PC-3 (cell line): ENCODE measurements at regions not wholly inside any gene's neighbourhood (a gene's known extent, or its start where the extent isn't known, plus 50 kb on each side); places are given as distances from the start of the nearest gene placed in this dataset.

Experiments used
- ATAC-seq: fragments of 200-7000 bp; cut with Tn5 transposase; 2 replicates; pipeline ENCODE4 v1.9.1; 2020; ENCODE audit warnings: mild to moderate bottlenecking, moderate library complexity
- BruUV-seq: library from RNA; stranded (reverse); fragments of 400-500 nt; replicated peaks from 2 replicates; lab custom pipeline; 2021; lab: Mats Ljungman, UMichigan
- CTCF ChIA-PET: fragments of 300-600 bp; sonication (Branson Sonifier 250); formaldehyde crosslinking; loops from one replicate; lab custom pipeline; 2022; ENCODE audit warnings: antibody characterized with exemption; lab: Charles Lee
- POLR2A ChIA-PET: fragments of 300-600 bp; sonication (Branson Sonifier 250); formaldehyde crosslinking; loops from one replicate; lab custom pipeline; 2022; ENCODE audit warnings: antibody characterized with exemption; ENCODE audit not compliant: unreplicated experiment; lab: Charles Lee
- DNase-seq: peaks from one replicate; pipeline ENCODE4 v3.0.0-alpha.2; 2015
- H2AFZ ChIP-seq: fragments of 300-600 bp; sonication (generic); 2 replicates; pipeline ENCODE4 v1.6.0; 2016; ENCODE audit warnings: antibody characterized with exemption, low read length
- H3F3A ChIP-seq: fragments of 300-600 bp; sonication (generic); one replicate; pipeline ENCODE4 v1.6.0; 2017; ENCODE audit warnings: antibody characterized with exemption, low read length, control low read depth, mild to moderate bottlenecking; ENCODE audit not compliant: unreplicated experiment
- H3K27ac ChIP-seq: fragments of 300-600 bp; sonication (generic); 2 replicates; pipeline ENCODE4 v1.5.1; 2016; ENCODE audit warnings: mild to moderate bottlenecking, low read length
- H3K27me3 ChIP-seq: fragments of 300-600 bp; sonication (generic); 2 replicates; pipeline ENCODE4 v1.6.1; 2016; ENCODE audit warnings: low read length, mixed read lengths
- H3K36me3 ChIP-seq: fragments of 300-600 bp; sonication (generic); 2 replicates; pipeline ENCODE4 v1.6.1; 2016; ENCODE audit warnings: low read depth, mixed run types, low read length, mixed read lengths
- H3K4me1 ChIP-seq: fragments of 300-600 bp; sonication (generic); 2 replicates; pipeline ENCODE4 v1.5.1; 2016; ENCODE audit warnings: low read length; ENCODE audit not compliant: insufficient read depth
- H3K4me2 ChIP-seq: fragments of 300-600 bp; sonication (generic); 2 replicates; pipeline ENCODE4 v1.6.0; 2016; ENCODE audit warnings: low read length
- H3K4me3 ChIP-seq: fragments of 300-600 bp; sonication (generic); 2 replicates; pipeline ENCODE4 v1.5.1; 2016; ENCODE audit warnings: mild to moderate bottlenecking, low read length, mixed read lengths
- H3K79me2 ChIP-seq: fragments of 300-600 bp; sonication (generic); 2 replicates; pipeline ENCODE4 v1.6.1; 2017; ENCODE audit warnings: low read length, mixed read lengths
- H3K9ac ChIP-seq: fragments of 300-600 bp; sonication (generic); 2 replicates; pipeline ENCODE4 v1.6.0; 2016; ENCODE audit warnings: mild to moderate bottlenecking, low read length
- H3K9me2 ChIP-seq: fragments of 300-600 bp; sonication (generic); replicated peaks from 2 replicates; pipeline ENCODE4 v1.6.1; 2016; ENCODE audit warnings: mixed run types, low read length, mixed read lengths
- H3K9me3 ChIP-seq: fragments of 300-600 bp; sonication (generic); 2 replicates; pipeline ENCODE4 v1.6.1; 2016; ENCODE audit warnings: low read length, mixed read lengths
- H4K20me1 ChIP-seq: fragments of 300-600 bp; sonication (generic); 2 replicates; pipeline ENCODE4 v1.6.1; 2016; ENCODE audit warnings: low read length, mixed read lengths
- CTCF ChIP-seq: fragments of 300-600 bp; sonication (generic); conservative IDR thresholded peaks from 2 replicates; pipeline ENCODE4 v1.5.1; 2017; ENCODE audit warnings: antibody characterized with exemption, low read depth, mild to moderate bottlenecking, low read length
- EZH2 ChIP-seq: fragments of 300-600 bp; sonication (generic); IDR thresholded peaks from one replicate; pipeline ENCODE4 v1.6.1; 2017; ENCODE audit warnings: antibody characterized with exemption, mild to moderate bottlenecking, low read length; ENCODE audit not compliant: unreplicated experiment
- EZH2phosphoT487 ChIP-seq: fragments of 300-600 bp; sonication (generic); IDR thresholded peaks from 2 replicates; pipeline ENCODE4 v1.6.1; 2018; ENCODE audit warnings: mild to moderate bottlenecking, antibody characterized with exemption, low read length, borderline replicate concordance
- intact Hi-C: fragments of 100-400 bp; cut with micrococcal nuclease; formaldehyde crosslinking; loops from 2 replicates; pipeline ENCODE4 v1.9.0; 2023

DNA sequence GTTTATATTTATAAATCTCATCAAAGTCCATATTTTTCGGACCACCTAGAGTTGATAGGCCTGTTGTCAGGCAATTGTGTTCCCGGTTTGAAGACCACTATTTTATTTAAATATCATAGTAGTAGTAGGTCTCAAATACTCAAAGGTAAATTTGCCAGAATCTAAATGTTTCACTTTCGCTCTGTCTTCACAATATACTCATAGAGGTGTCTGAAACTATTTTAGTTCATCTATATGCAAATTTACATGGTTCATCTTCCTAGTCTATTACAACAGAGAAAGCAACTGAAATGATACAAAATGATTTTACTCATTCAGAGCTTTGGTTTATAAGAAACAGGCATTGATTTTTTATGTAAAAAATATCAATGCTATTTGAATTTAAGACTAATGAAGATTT lies 1897.5 kb downstream of the EFNA5 start:
- intact Hi-C loops = no loop called here
- no peaks in the 10 kb centered on the region for H4K20me1 ChIP-seq
- no peak overlapping the region for H3K4me3 ChIP-seq
- H3K27me3 ChIP-seq = no peaks in the 10 kb centered on the region
- no TSS peak for BruUV-seq
- ChIA-PET CTCF (no interaction called here), POLR2A (no interaction called here)
- no peak overlapping the region for H3K9ac ChIP-seq
- H2AFZ ChIP-seq = no peak overlapping the region
- H3K4me1 ChIP-seq = no peaks in the 10 kb centered on the region
- H3K9me2 ChIP-seq = no peaks in the 10 kb centered on the region
- no peaks in the 10 kb centered on the region for H3K36me3 ChIP-seq
- no peak overlapping the region for H3K4me2 ChIP-seq
- no peak overlapping the region for H3K27ac ChIP-seq
- DNase-seq (no peak), ATAC-seq (no peak)
- no peak for TF ChIP-seq EZH2phosphoT487
- no peak for TF ChIP-seq CTCF
- TF ChIP-seq EZH2 = no peak
- no peaks in the 10 kb centered on the region for H3K79me2 ChIP-seq
- H3F3A ChIP-seq = no peaks in the 10 kb centered on the region
- H3K9me3 ChIP-seq = no peaks in the 10 kb centered on the region

- Histone ChIP-seq H3K27ac (no peak overlapping the region), H2AFZ (no peak overlapping the region), H3K4me2 (no peak overlapping the region), H3K27me3 (no peaks in the 10 kb centered on the region), H3F3A (no peaks in the 10 kb centered on the region), H4K20me1 (no peaks in the 10 kb centered on the region), H3K4me3 (no peak overlapping the region), H3K4me1 (peaks cover 10% of the 10 kb centered on the region), H3K9me3 (peaks cover 3% of the 10 kb centered on the region; the same call in 1 of the 2 replicates), H3K36me3 (no peaks in the 10 kb centered on the region), H3K9ac (no peak overlapping the region), H3K9me2 (no peaks in the 10 kb centered on the region), H3K79me2 (no peaks in the 10 kb centered on the region)
- intact Hi-C loops = no loop called here
- TF ChIP-seq EZH2 (no peak), EZH2phosphoT487 (no peak), CTCF (no peak)
- peak; percentile 51 for DNase-seq
- BruUV-seq = no TSS peak
- ChIA-PET CTCF (no interaction called here), POLR2A (no interaction called here)
- peak; percentile 37; the same call in 1 of the 2 replicates for ATAC-seq
These were observed 1903.5 kb downstream of the EFNA5 start for GRCh38 chr5:105767267-105767666.

GRCh38 chr5:105762728-105763127 lies 1908.0 kb downstream of the EFNA5 start:
- ChIA-PET POLR2A (no interaction called here), CTCF (no interaction called here)

More at GRCh38 chr5:105762728-105763127, 1908.0 kb downstream of the EFNA5 start:
- H4K20me1 ChIP-seq = no peaks in the 10 kb centered on the region
- H3K4me3 ChIP-seq = no peak overlapping the region
- no TSS peak for BruUV-seq
- H3K4me1 ChIP-seq = peaks cover 8% of the 10 kb centered on the region
- H3F3A ChIP-seq = no peaks in the 10 kb centered on the region
- no peak overlapping the region for H3K9ac ChIP-seq
- no peak overlapping the region for H2AFZ ChIP-seq
- no peak overlapping the region for H3K27ac ChIP-seq
- no peaks in the 10 kb centered on the region for H3K79me2 ChIP-seq
- TF ChIP-seq EZH2phosphoT487 (no peak), EZH2 (no peak), CTCF (no peak)
- DNase-seq (no peak), ATAC-seq (no peak)
- no peaks in the 10 kb centered on the region for H3K36me3 ChIP-seq
- no peak overlapping the region for H3K4me2 ChIP-seq
- H3K27me3 ChIP-seq = no peaks in the 10 kb centered on the region
- no peaks in the 10 kb centered on the region for H3K9me2 ChIP-seq
- intact Hi-C loops = no loop called here
- H3K9me3 ChIP-seq = peaks cover 3% of the 10 kb centered on the region; the same call in 1 of the 2 replicates
